ENCODE measurements at regions not wholly inside any gene's neighbourhood (a gene's known extent, or its start where the extent isn't known, plus 50 kb on each side); places are given as distances from the start of the nearest gene placed in this dataset.
"Not testable (repeated sequence)": the region's sequence is repeated elsewhere in the genome, so short reads cannot be mapped to it uniquely, and the experiment has no call there.

DNA sequence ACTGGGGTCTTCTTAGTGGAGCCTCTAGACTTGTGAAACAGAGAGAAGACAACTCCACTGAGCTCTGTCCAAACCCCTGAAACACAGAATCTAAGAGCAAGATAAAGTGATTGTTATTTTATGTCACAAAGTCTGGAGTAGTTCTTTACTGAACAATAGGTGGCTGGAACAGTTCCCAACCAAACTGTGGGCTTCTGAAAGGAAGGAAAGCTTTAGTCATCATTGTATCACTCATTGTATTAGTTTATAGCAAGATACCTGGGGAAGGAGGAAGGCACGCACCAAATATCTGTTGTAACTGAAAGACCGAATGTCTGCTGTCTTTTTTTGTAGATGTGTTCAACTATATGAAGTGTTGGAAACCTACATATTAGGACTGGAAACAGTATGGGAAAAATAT lies 284.9 kb upstream of the TBX18 start:
- DNase-seq (ENCODE audit: extremely low spot score) = no peak
- TF ChIP-seq, protein P1, sequence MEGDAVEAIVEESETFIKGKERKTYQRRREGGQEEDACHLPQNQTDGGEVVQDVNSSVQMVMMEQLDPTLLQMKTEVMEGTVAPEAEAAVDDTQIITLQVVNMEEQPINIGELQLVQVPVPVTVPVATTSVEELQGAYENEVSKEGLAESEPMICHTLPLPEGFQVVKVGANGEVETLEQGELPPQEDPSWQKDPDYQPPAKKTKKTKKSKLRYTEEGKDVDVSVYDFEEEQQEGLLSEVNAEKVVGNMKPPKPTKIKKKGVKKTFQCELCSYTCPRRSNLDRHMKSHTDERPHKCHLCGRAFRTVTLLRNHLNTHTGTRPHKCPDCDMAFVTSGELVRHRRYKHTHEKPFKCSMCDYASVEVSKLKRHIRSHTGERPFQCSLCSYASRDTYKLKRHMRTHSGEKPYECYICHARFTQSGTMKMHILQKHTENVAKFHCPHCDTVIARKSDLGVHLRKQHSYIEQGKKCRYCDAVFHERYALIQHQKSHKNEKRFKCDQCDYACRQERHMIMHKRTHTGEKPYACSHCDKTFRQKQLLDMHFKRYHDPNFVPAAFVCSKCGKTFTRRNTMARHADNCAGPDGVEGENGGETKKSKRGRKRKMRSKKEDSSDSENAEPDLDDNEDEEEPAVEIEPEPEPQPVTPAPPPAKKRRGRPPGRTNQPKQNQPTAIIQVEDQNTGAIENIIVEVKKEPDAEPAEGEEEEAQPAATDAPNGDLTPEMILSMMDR (IDR thresholded peaks at IDR 0.05; ENCODE audit: control extremely low read depth, extremely low read depth, low read depth, missing control alignments) = no peak
- ChIA-PET POLR2A (no interaction called here), CTCF (no interaction called here)

DNA sequence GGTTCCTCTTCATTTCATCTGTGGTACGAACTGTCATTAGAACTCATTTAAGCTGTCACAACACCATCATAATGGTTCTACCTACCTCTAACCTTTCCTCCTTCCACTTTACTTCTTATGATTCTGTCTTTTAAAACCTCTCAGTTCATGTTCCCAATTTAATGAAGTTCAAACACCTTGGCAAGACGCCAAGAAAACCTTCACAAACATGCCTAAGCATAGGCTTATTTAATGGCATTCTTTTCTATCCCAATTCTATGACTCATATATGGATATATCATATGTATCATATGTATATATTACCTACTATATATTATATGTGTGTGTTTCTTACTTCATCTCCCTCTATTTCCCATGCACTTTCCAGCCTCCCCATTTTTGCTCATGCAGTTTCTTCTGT lies 283.4 kb upstream of the TBX18 start:
- ChIA-PET CTCF (no interaction called here), POLR2A (no interaction called here)
- no peak for DNase-seq (ENCODE audit: extremely low spot score)
- TF ChIP-seq, protein P1 (IDR thresholded peaks at IDR 0.05; ENCODE audit: control extremely low read depth, extremely low read depth, low read depth, missing control alignments) = no peak

DNA sequence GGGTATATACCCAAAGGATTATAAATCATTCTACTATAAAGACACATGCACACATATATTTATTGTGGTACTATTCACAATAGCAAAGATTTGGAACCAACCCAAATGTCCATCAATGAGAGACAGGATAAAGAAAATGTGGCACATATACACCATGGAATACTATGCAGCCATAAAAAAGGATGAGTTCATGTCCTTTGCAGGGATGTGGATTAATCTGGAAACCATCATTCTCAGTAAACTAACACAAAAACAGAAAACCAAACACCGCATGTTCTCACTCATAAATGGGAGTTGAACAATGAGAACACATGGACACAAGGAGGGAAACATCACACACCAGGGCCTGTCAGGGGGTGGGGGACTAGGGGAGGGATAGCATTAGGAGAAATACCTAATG lies 281.4 kb upstream of the TBX18 start:
- POLR2A ChIA-PET; CTCF ChIA-PET; DNase-seq (ENCODE audit: extremely low spot score): not testable (repeated sequence)

GRCh38 chr6:85044361-85044760 lies 280.0 kb upstream of the TBX18 start:
- no peak for DNase-seq (ENCODE audit: extremely low spot score)
- ChIA-PET POLR2A (no interaction called here), CTCF (no interaction called here)
- TF ChIP-seq, protein P1 (IDR thresholded peaks at IDR 0.05; ENCODE audit: control extremely low read depth, extremely low read depth, low read depth, missing control alignments) = no peak

- TF ChIP-seq, protein P1 (IDR thresholded peaks at IDR 0.05; ENCODE audit: control extremely low read depth, extremely low read depth, low read depth, missing control alignments) = no peak
- ChIA-PET CTCF (no interaction called here), POLR2A (no interaction called here)
- no peak for DNase-seq (ENCODE audit: extremely low spot score)
These were observed 277.0 kb upstream of the TBX18 start for GRCh38 chr6:85041376-85041775.

- no peak for DNase-seq (ENCODE audit: extremely low spot score)
- ChIA-PET CTCF (interaction anchor here (1.2 to 1.7 kb wide), 5 partner anchors 22 to 1897 kb away, joined by 3 read pairs; no protein-coding TSS in a partner anchor), POLR2A (no interaction called here)
- TF ChIP-seq, protein P1 (IDR thresholded peaks at IDR 0.05; ENCODE audit: control extremely low read depth, extremely low read depth, low read depth, missing control alignments) = no peak
These were observed 272.8 kb upstream of the TBX18 start for GRCh38 chr6:85037221-85037620.

- no peak for DNase-seq (ENCODE audit: extremely low spot score)
- CTCF ChIA-PET = no interaction called here
- TF ChIP-seq, protein P1 (IDR thresholded peaks at IDR 0.05; ENCODE audit: control extremely low read depth, extremely low read depth, low read depth, missing control alignments) = no peak
- POLR2A ChIA-PET = no interaction called here
These were observed 271.4 kb upstream of the TBX18 start for GRCh38 chr6:85035766-85036165.

Measured in GM10248 (cell line).